Lower leg skin (tissue), 3 donors: ENCODE measurements at regions not wholly inside any gene's neighbourhood (a gene's known extent, or its start where the extent isn't known, plus 50 kb on each side); places are given as distances from the start of the nearest gene placed in this dataset.

Experiments used
- CTCF ChIP-seq, 3 donors: fragments of 450-650 bp; IDR thresholded peaks; one replicate each; pipeline ENCODE4 v1.5.1; 2016; ENCODE audit warnings: antibody characterized with exemption in 3 of 3, mild to moderate bottlenecking in 3 of 3, moderate library complexity in 2 of 3
- POLR2A ChIP-seq, 2 donors: fragments of 450-650 bp; IDR thresholded peaks; one replicate each; pipeline ENCODE4 v1.6.1; 2016 to 2017; ENCODE audit warnings: antibody characterized with exemption in 2 of 2, mild to moderate bottlenecking in 1 of 2, moderate library complexity in 1 of 2

GRCh38 chr7:131104596-131105293 is 222.9 kb upstream of the MKLN1 start:
- no peak for TF ChIP-seq CTCF (IDR thresholded peaks at IDR 0.05)
- TF ChIP-seq POLR2A (IDR thresholded peaks at IDR 0.05) = no peak
